Neural cell (in vitro differentiated cells): ENCODE measurements at regions not wholly inside any gene's neighbourhood (a gene's known extent, or its start where the extent isn't known, plus 50 kb on each side); places are given as distances from the start of the nearest gene placed in this dataset.

Experiments
- H2AFZ ChIP-seq: fragments of 200-600, 300-800 bp; sonication (generic), shearing (Covaris generic); 2 replicates; pipeline ENCODE4 v1.6.0; 2014; ENCODE audit warnings: low read depth, mild to moderate bottlenecking, antibody characterized with exemption, low read length, moderate library complexity
- H3F3A ChIP-seq: fragments of 200-600 bp; shearing (Covaris generic); 2 replicates; pipeline ENCODE4 v1.6.1; 2016; ENCODE audit warnings: mild to moderate bottlenecking, moderate library complexity, mixed read lengths, antibody characterized with exemption, low read length; ENCODE audit not compliant: insufficient read depth, poor library complexity, severe bottlenecking
- H3K27ac ChIP-seq: fragments of 200-600, 300-800 bp; sonication (generic), shearing (Covaris generic); 2 replicates; pipeline ENCODE4 v1.5.1; 2014; ENCODE audit warnings: mild to moderate bottlenecking, low read length, moderate library complexity
- H3K27me3 ChIP-seq: fragments of 300-800, 200-600 bp; sonication (generic), shearing (Covaris generic); 2 replicates; pipeline ENCODE4 v1.6.0; 2014; ENCODE audit warnings: mild to moderate bottlenecking, low read depth, low read length, moderate library complexity; ENCODE audit not compliant: insufficient read depth
- H3K36me3 ChIP-seq: fragments of 300-800, 200-600 bp; sonication (generic), shearing (Covaris generic); 2 replicates; pipeline ENCODE4 v1.5.1; 2014; ENCODE audit warnings: mild to moderate bottlenecking, antibody characterized with exemption, low read length, moderate library complexity; ENCODE audit not compliant: insufficient read depth
- H3K4me2 ChIP-seq: fragments of 300-800, 200-600 bp; sonication (generic), shearing (Covaris generic); 2 replicates; pipeline ENCODE4 v1.6.0; 2014; ENCODE audit warnings: mild to moderate bottlenecking, low read length
- H3K4me3 ChIP-seq: fragments of 300-800, 200-600 bp; sonication (generic), shearing (Covaris generic); 2 replicates; pipeline ENCODE4 v1.5.1; 2014; ENCODE audit warnings: mild to moderate bottlenecking, low read length, moderate library complexity
- H3K79me2 ChIP-seq: fragments of 200-600 bp; shearing (Covaris generic); replicated peaks from 2 replicates; pipeline ENCODE4 v1.6.0; 2014; ENCODE audit warnings: mild to moderate bottlenecking, low read length, moderate library complexity; ENCODE audit not compliant: insufficient read depth
- H3K9ac ChIP-seq: fragments of 300-800, 200-600 bp; sonication (generic), shearing (Covaris generic); 2 replicates; pipeline ENCODE4 v1.6.1; 2016; ENCODE audit warnings: mild to moderate bottlenecking, low read length, mixed read lengths
- H3K9me2 ChIP-seq: fragments of 200-600 bp; shearing (Covaris generic); 2 replicates; pipeline ENCODE4 v1.6.1; 2016; ENCODE audit warnings: mild to moderate bottlenecking, low read length, mixed read lengths; ENCODE audit not compliant: insufficient read depth
- H3K9me3 ChIP-seq: fragments of 200-600, 300-800 bp; sonication (generic), shearing (Covaris generic); 2 replicates; pipeline ENCODE4 v1.6.1; 2016; ENCODE audit warnings: mild to moderate bottlenecking, mixed run types, low read length, moderate library complexity, mixed read lengths
- H4K20me1 ChIP-seq: fragments of 200-600 bp; shearing (Covaris generic); 2 replicates; pipeline ENCODE4 v1.6.1; 2016; ENCODE audit warnings: mild to moderate bottlenecking, mixed run types; ENCODE audit not compliant: insufficient read depth
- CTCF ChIP-seq: fragments of 450-650 bp; IDR thresholded peaks from 2 replicates; pipeline ENCODE4 v1.5.1; 2014; ENCODE audit warnings: antibody characterized with exemption, mild to moderate bottlenecking, moderate library complexity; ENCODE audit not compliant: poor library complexity, severe bottlenecking
- EP300 ChIP-seq: fragments of 450-650 bp; conservative IDR thresholded peaks from 2 replicates; pipeline ENCODE4 v1.6.1; 2014; ENCODE audit warnings: antibody characterized with exemption, mild to moderate bottlenecking, moderate library complexity; ENCODE audit not compliant: poor library complexity, severe bottlenecking
- EZH2 ChIP-seq: fragments of 200-600, 300-800 bp; shearing (Covaris generic), sonication (generic); IDR thresholded peaks from 2 replicates; pipeline ENCODE4 v1.6.1; 2014; ENCODE audit warnings: antibody characterized with exemption, low read length, borderline replicate concordance, mild to moderate bottlenecking; ENCODE audit not compliant: insufficient read depth, poor library complexity, severe bottlenecking
- MXI1 ChIP-seq: fragments of 450-650 bp; conservative IDR thresholded peaks from 2 replicates; pipeline ENCODE4 v1.6.1; 2014; ENCODE audit warnings: antibody characterized with exemption, mild to moderate bottlenecking; ENCODE audit not compliant: poor library complexity, severe bottlenecking
- POLR2AphosphoS5 ChIP-seq: IDR thresholded peaks from 2 replicates; pipeline ENCODE4 v1.6.1; 2012
- RAD21 ChIP-seq: fragments of 450-650 bp; conservative IDR thresholded peaks from 2 replicates; pipeline ENCODE4 v1.6.1; 2014; ENCODE audit warnings: antibody characterized with exemption, mild to moderate bottlenecking, moderate library complexity
- REST ChIP-seq: IDR thresholded peaks from 2 replicates; pipeline ENCODE4 v1.6.1; 2012; ENCODE audit warnings: borderline replicate concordance
- SMC3 ChIP-seq: fragments of 450-650 bp; conservative IDR thresholded peaks from 2 replicates; pipeline ENCODE4 v1.6.1; 2014; ENCODE audit warnings: antibody characterized with exemption, mild to moderate bottlenecking, moderate library complexity; ENCODE audit not compliant: poor library complexity
- TAF1 ChIP-seq: IDR thresholded peaks from 2 replicates; pipeline ENCODE4 v1.6.1; 2012; ENCODE audit warnings: low read depth

GRCh38 chr4:54958236-54958635, 167.2 kb downstream of the KDR start:
- Histone ChIP-seq H3K9me3 (no peaks in the 10 kb centered on the region), H2AFZ (no peak overlapping the region), H4K20me1 (no peaks in the 10 kb centered on the region), H3K27ac (no peak overlapping the region), H3K9ac (no peak overlapping the region), H3K9me2 (no peaks in the 10 kb centered on the region), H3K36me3 (no peaks in the 10 kb centered on the region), H3K4me2 (no peak overlapping the region), H3F3A (no peaks in the 10 kb centered on the region), H3K79me2 (no peaks in the 10 kb centered on the region), H3K4me3 (no peak overlapping the region), H3K27me3 (no peaks in the 10 kb centered on the region)
- TF ChIP-seq MXI1 (no peak), RAD21 (no peak), POLR2AphosphoS5 (no peak), REST (no peak), CTCF (no peak), SMC3 (no peak), EZH2 (no peak), TAF1 (no peak), EP300 (no peak)

GRCh38 chr4:54954656-54955388, 170.6 kb downstream of the KDR start:
- Histone ChIP-seq H3K4me2 (no peak overlapping the region), H3K36me3 (no peaks in the 10 kb centered on the region), H3K9ac (no peak overlapping the region), H4K20me1 (no peaks in the 10 kb centered on the region), H3F3A (no peaks in the 10 kb centered on the region), H3K9me2 (no peaks in the 10 kb centered on the region), H3K27ac (no peak overlapping the region), H3K27me3 (no peaks in the 10 kb centered on the region), H3K9me3 (no peaks in the 10 kb centered on the region), H3K4me3 (no peak overlapping the region), H3K79me2 (no peaks in the 10 kb centered on the region), H2AFZ (no peak overlapping the region)
- no peak for TF ChIP-seq CTCF
- TF ChIP-seq SMC3, result no peak
- no peak for TF ChIP-seq REST
- no peak for TF ChIP-seq EP300
- TF ChIP-seq RAD21, result no peak
